ENCODE measurements at regions not wholly inside any gene's neighbourhood (a gene's known extent, or its start where the extent isn't known, plus 50 kb on each side); places are given as distances from the start of the nearest gene placed in this dataset.
"Not testable (repeated sequence)": the region's sequence is repeated elsewhere in the genome, so short reads cannot be mapped to it uniquely, and the experiment has no call there.

DNA sequence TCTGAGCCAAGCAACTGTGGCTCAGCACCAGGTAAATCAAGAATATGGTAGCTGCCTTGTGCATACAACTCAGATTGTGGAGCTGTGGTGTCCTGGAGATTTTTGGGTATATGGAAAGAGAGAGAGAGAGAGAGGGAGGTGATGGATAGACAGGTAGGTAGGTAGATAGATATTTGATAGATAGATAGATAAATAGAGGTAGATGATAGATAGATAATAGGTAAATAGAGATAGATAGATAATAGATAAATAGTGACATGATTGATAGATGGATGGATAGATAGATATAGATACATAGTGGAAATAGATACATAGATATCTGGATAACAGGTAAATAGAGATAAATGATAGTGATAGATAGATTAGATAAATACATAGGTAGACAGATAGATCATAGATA is 206.3 kb downstream of the KLF6 start:
- DNase-seq, result no peak

DNA sequence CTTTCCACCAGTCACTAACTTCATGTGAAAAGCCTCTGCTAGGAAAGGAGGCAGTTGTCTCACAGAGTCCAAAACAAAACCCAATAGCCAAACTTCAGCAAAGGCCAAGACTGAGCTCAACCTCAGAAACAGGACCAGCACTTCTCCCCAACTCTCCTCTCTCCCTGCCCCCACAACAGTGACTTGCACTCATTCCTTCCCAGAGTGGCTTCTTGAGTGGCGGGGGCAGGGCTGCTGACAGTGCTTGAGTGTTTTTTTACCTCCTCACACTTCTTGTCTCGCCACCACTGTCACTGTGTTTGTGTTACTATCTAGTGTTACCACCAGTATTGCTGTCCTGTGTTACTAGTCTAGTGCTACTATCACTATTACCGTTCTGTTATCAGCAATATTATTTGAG is 206.8 kb downstream of the KLF6 start:
- DNase-seq, result no peak

DNA sequence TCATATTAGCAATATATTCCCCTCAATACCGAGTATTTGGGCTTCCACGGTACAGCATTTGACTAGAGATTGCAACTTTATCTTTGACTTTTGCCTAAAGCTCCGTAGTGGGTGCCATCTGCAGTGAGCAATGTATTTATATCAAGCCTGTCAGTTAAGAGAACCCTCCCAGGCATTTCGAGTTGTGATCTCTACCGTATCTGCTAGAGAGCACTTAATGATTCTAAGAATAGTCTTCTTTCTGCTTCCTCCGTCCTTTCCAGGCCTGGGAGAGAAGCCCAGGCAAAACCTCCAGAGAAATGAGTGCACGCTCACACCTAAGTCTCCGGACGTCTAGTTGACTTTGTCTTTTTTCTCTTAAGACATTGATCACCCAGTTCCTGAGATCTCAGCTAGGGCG is 210.6 kb downstream of the KLF6 start:
- no peak for DNase-seq

DNA sequence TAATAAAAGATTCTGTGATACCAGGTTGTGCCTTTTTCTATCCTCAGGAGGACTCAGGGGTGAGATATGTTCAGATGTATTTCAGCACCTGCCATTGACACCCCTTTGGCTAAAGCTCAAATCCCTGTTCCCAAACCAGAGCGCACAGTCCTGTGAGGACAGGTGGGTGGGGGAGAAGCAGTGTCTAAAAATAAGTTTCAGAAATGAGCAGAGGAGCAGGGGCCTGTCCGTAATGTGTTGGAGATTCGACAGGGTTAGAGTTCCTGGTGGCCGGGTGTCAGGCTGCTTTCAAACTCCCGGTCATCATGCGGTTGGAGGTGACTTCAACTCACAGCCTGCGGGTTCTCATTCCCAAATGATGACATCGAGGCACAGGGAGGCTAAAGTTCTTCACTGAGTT is 211.5 kb downstream of the KLF6 start:
- no peak for DNase-seq

DNA sequence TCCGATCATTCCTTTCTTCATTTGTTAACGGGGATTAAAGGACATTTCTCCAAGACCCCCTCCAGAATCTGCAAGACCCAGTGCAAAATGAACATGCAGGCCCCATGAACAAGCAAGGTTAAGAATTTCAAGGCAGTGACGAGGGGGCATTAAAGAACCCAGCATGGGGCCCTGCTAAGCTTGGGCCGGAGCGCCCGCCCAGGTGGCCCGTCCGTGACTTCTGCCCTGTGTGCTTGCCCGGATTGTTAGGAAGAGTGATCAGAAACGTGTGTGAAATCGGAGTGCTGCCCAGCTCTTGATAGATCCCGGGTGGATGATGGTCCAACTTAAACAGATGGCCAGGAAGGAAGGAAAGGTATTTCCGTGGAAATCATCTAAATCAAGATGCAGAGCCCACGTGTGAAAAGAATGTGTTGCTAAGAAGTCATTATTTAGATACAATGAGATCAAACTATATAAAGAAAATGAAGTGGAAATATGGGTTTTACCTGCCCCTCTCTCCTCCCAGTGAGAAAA is 213.6 kb downstream of the KLF6 start:
- DNase-seq, result no peak

DNA sequence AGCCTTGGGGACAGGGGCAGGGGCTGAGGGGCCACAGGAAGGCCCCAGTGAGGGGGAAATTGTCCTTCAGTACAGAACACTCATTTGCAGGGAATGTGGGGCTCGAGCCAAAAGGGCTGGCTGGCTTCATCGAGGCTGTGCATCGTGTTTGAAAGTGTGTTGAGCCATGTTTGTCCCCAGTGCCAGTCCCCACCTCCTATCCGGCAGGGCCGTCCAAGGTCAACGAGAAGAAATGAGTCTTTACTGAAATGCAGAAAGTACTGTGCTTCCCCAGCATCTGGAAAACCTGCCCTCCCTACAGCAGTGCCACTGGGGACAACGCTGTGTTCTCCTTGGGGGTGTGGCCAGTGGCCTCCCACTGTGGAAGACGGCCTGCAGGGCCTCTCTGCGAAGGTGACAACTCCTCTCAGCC is 214.1 kb downstream of the KLF6 start:
- no peak for DNase-seq

DNA sequence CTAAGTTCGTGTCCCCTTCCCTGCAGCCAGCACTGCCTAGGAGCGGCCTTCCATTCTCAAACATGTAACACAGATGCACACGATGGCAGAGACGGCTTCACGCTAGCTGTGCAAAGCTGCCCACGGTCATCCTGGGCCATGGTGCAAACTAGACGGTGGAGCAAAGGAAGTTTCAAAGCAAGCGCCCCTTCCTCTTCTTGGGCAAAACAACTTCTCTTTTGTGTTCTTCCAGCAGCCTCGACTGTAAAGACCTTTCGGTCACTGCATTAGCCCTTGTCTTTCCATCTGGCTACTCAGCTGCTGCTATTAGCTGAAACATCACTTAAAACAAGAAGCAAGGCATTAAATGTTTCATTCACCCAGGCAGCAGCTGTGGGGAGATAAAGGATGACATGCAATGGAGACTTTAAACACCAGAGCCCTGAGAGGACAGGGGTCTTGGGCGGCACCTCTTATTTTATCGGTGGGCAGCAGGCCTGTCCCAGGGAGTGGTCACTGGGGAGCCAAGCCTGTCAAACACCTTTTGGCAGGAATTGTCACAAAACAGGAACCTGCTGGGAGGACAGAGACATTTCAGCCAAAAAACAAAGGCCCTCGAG is 214.8 kb downstream of the KLF6 start:
- no peak for DNase-seq

DNA sequence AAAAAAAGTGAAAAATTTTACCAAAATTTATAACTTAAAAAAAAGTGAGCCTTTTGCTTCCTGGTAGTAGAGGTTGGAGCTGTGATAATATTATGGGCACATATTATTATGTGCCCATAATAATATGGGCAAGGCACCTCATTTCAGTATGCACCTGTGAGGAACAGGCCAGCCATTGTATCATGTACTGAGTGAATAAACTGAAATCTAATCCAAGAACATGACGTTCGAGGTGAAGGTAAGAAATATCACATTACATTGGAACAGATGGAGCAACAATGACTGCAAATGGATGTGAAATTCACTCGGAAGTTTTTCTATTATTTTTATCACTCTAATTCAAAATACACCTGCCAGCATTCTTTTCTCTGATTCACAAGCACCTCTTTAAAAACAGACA is 216.0 kb downstream of the KLF6 start:
- DNase-seq, result no peak

DNA sequence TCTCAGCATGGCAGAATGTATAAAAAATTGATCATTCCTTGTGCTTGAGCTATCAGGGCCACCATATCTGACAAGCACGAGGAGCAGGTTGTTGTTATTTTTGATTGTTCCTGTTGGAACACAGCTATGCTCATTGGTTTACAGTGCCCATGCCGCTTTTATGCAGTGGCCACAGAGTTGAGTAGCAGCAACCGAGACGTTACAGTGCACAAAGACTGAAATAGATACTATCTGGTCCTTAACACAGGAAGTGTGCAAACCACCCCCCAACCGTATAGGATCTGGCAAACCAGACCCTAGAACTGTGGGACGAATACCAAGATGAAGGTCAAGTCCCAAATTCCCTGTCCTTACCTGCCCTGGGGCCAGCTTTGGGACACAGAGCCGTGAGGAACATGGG is 216.6 kb downstream of the KLF6 start:
- DNase-seq, result no peak

DNA sequence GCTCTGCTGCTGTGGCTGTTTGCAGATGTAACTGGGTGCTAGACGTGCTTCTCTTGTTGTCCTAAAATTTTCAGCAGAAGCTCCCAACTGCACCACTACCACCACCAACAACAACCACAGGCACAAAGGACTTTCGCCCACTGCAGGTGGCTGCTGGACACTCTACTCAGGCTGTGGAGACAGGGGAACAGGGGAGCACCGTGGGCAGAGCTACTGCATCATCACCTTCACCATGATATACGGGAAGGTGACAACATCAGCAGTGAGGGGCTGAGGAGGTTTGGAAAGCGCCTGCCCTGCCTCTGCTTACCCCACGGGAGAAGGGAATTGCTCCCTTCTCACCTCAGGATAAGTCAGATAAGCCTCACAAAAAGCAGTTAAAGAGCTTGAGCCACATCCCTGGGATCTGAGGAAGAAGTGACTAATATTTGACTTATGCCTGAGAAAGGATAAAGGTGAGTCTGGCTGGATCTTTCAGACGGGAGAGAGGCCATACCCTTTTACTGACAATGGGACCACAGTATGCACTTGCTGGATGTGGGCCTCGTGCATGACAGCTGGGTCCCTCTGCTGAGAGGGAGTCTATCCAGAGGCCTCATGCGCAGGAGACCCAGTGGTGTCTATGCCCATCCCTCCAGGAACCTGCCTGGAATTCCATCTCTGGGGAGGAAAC is 217.6 kb downstream of the KLF6 start:
- DNase-seq, result no peak

DNA sequence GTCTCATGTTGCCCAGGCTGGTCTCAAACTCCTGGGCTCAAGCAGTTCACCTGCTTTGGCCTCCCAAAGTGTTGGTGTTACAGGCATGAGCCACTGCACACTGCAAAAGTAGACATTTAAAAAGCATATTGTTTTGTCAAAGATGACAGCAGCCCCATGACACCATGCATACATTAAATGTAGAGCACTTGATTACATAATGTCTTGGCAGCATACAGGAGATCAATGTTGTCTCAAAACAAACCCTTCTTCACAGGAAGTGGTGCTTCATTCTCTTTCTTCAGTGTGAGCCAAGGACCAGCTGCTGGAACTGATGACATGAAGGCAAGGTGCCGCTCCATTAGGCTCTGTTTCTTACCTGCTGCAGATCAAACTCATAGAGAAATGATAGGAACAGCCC is 218.4 kb downstream of the KLF6 start:
- no peak for DNase-seq

DNA sequence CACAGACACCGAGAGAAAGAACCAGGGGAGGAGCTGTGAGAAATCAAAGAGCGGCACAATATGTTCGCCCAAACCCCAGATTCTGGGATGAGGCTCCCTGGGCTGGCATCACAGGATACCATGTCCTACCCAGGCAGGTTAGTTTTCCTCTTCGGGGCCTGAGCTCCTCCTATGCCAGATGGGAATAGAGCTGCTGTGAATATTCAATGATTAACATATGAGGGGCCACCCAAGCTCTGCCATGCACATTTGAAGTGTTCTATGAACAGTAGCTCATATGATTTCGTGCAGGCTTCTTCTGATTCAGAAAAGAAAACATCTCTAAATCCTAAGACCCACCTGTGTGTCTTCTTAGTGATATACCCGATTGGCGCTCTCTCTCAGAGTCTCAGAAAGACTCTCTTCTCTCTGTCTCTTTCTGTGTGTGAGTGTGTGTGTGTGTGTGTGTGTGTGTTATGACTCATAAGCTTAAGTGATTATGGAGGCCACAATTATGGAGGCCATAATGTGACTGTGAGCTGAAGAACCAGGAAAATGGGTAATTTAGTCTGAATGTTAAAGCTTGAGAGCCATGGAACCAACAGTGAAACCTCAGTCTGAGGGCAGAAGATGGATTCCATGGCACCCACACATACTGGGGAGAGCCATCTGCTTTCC is 220.5 kb downstream of the KLF6 start:
- no peak for DNase-seq

DNA sequence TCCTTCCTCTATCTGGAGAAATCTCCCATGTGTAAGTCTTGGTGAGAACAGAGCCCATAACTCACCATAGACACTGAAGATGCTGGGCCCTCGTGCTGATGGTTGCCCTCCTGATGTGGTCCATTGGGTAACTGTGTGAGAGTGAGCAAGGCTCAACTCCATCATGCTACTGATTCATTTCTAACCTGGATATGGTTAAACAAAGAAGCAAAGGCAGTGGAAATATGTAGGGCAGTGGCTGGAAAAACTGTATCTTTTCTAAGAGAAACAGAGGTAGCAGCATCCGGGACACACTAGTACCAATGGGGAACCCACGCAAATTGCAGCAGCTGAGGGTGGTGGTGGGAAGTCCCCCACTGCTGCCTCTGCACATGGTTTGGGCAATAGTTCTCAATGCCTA is 221.7 kb downstream of the KLF6 start:
- DNase-seq, result no peak

DNA sequence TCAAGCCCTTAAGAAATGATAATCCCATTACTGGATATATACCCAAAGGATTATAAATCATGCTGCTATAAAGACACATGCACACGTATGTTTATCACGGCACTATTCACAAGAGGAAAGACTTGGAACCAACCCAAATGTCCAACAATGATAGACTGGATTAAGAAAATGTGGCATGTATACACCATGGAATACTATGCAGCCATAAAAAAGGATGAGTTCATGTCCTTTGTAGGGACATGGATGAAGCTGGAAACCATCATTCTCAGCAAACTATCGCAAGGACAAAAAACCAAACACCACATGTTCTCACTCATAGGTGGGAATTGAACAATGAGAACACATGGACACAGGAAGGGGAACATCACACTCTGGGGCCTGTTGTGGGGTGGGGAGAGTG is 224.4 kb downstream of the KLF6 start:
- DNase-seq, result not testable (repeated sequence)

DNA sequence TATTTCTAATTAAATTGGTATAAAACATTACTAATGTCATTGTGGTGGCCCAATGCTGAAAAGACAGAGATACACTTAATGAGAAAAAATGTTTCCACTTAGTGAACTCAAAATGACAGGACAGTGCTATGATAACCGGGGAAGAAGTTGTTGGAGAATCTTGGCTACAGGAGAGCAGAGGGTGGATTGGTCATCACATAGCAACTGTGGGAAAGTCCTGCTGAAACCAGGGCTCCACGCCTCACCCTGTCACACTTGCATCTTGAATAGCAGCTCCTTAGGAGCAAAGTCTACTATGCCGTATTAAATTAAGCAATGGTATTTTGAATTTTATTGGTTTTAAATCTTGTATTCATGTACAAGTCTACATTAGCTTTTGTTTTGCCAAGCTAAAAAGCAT is 225.5 kb downstream of the KLF6 start:
- DNase-seq, result no peak

DNA sequence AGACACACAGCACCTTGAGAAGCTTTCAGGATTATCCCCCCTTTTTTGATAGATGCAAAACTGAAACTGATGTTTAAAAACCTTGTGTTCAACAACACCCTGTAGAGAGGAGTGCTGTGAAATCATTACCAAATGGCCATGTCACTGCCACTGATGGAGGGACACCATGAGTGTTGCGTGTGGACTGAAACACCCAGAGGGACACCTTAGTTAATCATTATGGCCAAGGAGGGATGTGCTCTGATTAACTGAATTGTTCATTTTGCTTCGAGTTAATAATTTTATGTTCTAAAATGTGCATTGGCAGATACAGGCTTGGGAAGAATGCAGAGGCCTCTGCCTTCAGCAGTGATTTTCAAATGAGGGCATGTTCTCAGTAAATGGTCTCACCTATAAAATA is 226.0 kb downstream of the KLF6 start:
- DNase-seq, result no peak

DNA sequence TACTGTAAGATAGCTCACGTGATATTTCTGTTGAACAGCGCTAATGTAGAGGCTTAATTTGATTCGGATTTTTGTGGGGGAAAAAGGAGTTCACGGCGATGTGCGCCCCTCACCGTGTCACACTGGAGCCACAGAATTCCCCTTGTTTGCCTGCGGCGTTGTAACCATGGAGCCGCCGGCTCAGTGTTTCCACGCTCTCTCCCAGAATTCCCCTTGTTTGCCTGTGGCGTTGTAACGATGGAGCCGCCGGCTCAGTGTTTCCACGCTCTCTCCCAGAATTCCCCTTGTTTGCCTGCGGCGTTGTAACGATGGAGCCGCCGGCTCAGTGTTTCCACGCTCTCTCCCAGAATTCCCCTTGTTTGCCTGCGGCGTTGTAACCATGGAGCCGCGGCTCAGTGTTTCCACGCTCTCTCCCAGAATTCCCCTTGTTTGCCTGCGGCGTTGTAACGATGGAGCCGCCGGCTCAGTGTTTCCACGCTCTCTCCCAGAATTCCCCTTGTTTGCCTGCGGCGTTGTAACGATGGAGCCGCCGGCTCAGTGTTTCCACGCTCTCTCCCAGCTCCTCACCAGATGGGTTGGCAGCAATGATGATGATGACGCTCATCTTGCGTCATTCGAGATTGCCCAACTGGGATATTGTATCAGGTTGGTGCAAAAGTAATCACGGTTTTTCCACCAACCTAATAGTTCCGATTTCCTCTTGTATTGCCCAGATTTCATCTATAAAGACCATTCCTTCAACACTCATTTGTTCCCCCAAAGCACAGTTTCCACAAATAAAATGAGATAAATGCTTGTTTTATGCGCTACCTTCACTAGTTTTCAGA is 228.6 kb downstream of the KLF6 start:
- DNase-seq, result not testable (repeated sequence)

DNA sequence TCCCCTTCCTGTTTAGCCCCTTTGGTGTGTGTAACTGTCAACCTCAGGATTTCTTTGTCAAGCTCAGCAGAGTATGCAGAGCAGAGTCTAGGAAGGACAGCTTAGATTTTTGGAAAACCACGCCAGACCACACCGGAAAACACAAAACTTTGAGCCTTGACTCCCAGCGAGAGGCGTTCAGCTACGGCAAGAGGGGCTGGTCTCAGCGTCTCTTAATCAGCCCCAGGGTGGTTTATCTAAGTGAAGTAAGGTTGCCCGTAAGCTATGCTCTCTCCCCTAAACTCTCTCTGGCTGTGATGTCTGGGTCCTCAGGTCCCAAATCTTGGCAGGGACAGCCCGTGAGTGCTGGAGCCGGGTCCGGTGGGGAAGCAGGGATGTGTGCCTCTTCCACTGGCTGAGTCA is 230.9 kb downstream of the KLF6 start:
- no peak for DNase-seq

DNA sequence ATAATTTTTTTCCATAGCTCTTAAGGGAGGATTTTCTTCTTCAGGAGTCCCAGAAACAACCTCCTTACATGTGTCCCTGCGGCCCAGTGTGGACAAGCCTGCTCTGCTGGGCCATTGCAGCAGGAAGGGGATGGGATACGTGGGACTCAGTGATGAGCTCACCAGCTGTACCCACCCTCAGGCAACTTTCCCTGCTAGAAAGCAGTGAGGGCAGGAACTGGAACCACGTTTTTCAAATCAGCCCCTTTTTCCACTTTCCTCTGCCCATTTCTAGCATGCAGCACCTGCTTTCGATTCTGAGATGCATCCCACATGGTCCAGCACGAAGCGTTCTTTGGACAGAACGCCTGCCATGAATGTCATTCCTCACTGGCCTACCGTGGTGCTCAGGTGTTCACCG is 232.7 kb downstream of the KLF6 start:
- DNase-seq, result no peak

DNA sequence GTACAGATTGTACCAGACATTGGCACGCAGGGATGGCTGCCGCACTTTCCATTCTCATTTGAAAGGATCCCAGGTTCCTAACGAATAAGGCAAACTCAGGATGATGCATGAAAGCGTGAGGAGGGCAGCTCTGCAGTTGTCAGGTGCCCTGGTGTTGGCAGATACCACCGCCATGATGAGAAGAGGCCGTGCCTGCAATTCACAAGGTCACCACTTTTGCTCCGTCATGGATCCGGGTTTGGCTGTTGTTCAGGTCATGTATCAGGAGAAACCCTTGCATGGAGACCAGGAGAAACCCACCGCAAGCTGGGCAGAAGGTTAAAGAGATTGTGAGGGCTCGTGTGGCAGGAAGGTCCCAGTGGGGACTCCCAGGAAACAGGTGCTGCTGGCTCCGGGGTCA is 233.2 kb downstream of the KLF6 start:
- no peak for DNase-seq

DNA sequence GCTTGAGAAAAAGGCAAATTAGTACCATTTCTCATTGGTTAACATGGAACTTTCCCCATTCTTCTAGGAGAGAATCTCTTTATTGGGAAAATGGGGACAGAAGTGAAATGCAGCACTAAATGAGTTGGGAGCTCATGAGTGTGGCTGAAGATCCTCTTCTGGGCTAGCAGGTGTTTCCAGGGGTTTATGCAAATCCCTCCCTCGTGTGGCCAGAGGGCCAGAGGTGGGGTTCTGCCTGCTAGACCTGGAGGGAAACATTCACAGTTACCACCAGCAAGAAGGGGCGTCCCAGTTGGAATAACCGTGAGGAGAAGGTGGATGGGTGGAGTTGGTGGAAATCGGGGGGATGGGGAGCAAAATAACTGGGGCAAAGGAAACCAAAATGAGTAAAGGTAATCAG is 235.9 kb downstream of the KLF6 start:
- DNase-seq, result no peak

DNA sequence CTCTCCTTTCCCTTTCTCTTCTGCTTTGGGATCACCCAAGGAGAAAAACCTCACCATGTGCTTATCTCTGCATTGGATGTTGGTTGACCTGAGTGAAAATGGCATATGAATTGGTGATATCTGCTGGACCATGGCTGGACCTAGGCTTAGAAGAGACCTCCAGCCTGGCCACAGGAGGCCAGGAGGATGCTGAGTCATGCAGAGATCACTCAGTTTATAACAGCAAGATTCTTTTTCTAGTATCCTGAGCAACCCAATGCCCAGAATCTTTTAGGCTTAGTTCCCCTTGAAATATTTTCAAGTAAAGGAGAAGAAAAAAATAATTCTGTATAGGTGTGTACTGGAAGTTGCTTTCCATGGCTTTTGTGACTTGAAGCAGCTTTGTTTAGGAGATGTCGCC is 236.3 kb downstream of the KLF6 start:
- DNase-seq, result no peak

All from hypothalamus (tissue), 51 donors.